Neuronal stem cell (in vitro differentiated cells): ENCODE measurements at regions not wholly inside any gene's neighbourhood (a gene's known extent, or its start where the extent isn't known, plus 50 kb on each side); places are given as distances from the start of the nearest gene placed in this dataset.

ENCODE experiments used
- DNase-seq: peaks from one replicate; pipeline ENCODE4 v3.0.0-alpha.2; 2013; ENCODE audit warnings: low spot score
- H2AFZ ChIP-seq: one replicate; pipeline ENCODE4 v1.6.1; 2013; ENCODE audit warnings: mild to moderate bottlenecking, low read length, inconsistent platforms
- H2AK5ac ChIP-seq: 2 replicates; pipeline ENCODE4 v1.6.1; 2013; ENCODE audit warnings: low read depth, mild to moderate bottlenecking, inconsistent platforms, low read length, moderate library complexity, mixed read lengths
- H2BK120ac ChIP-seq: 2 replicates; pipeline ENCODE4 v1.6.1; 2013; ENCODE audit warnings: low read depth, mild to moderate bottlenecking, inconsistent platforms, low read length, moderate library complexity, mixed read lengths
- H2BK12ac ChIP-seq: one replicate; pipeline ENCODE4 v1.6.1; 2013; ENCODE audit warnings: low read length, inconsistent platforms
- H2BK15ac ChIP-seq: 2 replicates; pipeline ENCODE4 v1.6.1; 2013; ENCODE audit warnings: mild to moderate bottlenecking, low read length, inconsistent platforms, mixed read lengths
- H2BK5ac ChIP-seq: one replicate; pipeline ENCODE4 v1.6.1; 2013; ENCODE audit warnings: inconsistent platforms, mild to moderate bottlenecking, low read length, moderate library complexity
- H3K14ac ChIP-seq: one replicate; pipeline ENCODE4 v1.6.1; 2013; ENCODE audit warnings: low read length, inconsistent platforms
- H3K18ac ChIP-seq: 2 replicates; pipeline ENCODE4 v1.6.1; 2013; ENCODE audit warnings: low read length, inconsistent platforms
- H3K23ac ChIP-seq: 2 replicates; pipeline ENCODE4 v1.6.1; 2013; ENCODE audit warnings: low read depth, mild to moderate bottlenecking, mixed read lengths, low read length, inconsistent platforms; ENCODE audit not compliant: poor library complexity
- H3K27ac ChIP-seq: replicated peaks from 3 replicates; pipeline ENCODE4 v1.5.1; 2013; ENCODE audit warnings: low read length, inconsistent platforms
- H3K27me3 ChIP-seq, 3 experiments: 2 replicates each; pipeline ENCODE4 v1.6.1; 2013; ENCODE audit warnings: low read length in 3 of 3, mild to moderate bottlenecking in 2 of 3, inconsistent platforms in 1 of 3, low read depth in 1 of 3, mixed read lengths in 1 of 3, moderate library complexity in 1 of 3; ENCODE audit not compliant: control insufficient read depth in 3 of 3, insufficient read depth in 3 of 3
- H3K36me3 ChIP-seq, 2 donors: replicated peaks in 1 of 2; 2 replicates each; pipeline ENCODE4 v1.6.1; 2013; ENCODE audit warnings: low read length in 2 of 2; ENCODE audit not compliant: control insufficient read depth in 2 of 2, insufficient read depth in 2 of 2
- H3K4ac ChIP-seq: 2 replicates; pipeline ENCODE4 v1.6.1; 2013; ENCODE audit warnings: inconsistent platforms, mild to moderate bottlenecking, low read length, moderate library complexity
- H3K4me1 ChIP-seq, 2 donors: 1 replicate in 1 of 2; 2 replicates in 1 of 2; pipeline ENCODE4 v1.6.1; 2013; ENCODE audit warnings: low read length in 2 of 2, low read depth in 1 of 2; ENCODE audit not compliant: control insufficient read depth in 2 of 2, insufficient read depth in 1 of 2
- H3K4me2 ChIP-seq: one replicate; pipeline ENCODE4 v1.6.1; 2013; ENCODE audit warnings: mild to moderate bottlenecking, low read length, inconsistent platforms; ENCODE audit not compliant: insufficient read depth, poor library complexity, severe bottlenecking
- H3K4me3 ChIP-seq, 2 donors: 2 replicates each; pipeline ENCODE4 v1.5.1; 2013; ENCODE audit warnings: low read length in 2 of 2, mild to moderate bottlenecking in 2 of 2, inconsistent platforms in 1 of 2, moderate library complexity in 1 of 2
- H3K79me1 ChIP-seq: one replicate; pipeline ENCODE4 v1.6.1; 2013; ENCODE audit warnings: low read depth, mild to moderate bottlenecking, inconsistent platforms, low read length, moderate library complexity
- H3K9ac ChIP-seq: one replicate; pipeline ENCODE4 v1.6.1; 2013; ENCODE audit warnings: mild to moderate bottlenecking, low read depth, low read length, inconsistent platforms; ENCODE audit not compliant: poor library complexity
- H3K9me3 ChIP-seq, 2 donors: replicated peaks in 1 of 2; 2 replicates each; pipeline versions ENCODE3 to v1.6.1; 2013; ENCODE audit warnings: low read length in 2 of 2, mild to moderate bottlenecking in 2 of 2, inconsistent platforms in 1 of 2, low read depth in 1 of 2, mixed read lengths in 1 of 2, moderate library complexity in 1 of 2; ENCODE audit not compliant: control insufficient read depth in 2 of 2, insufficient read depth in 1 of 2
- H4K8ac ChIP-seq: one replicate; pipeline ENCODE4 v1.6.1; 2013; ENCODE audit warnings: low read depth, mild to moderate bottlenecking, inconsistent platforms, low read length, moderate library complexity
- H4K91ac ChIP-seq: one replicate; pipeline ENCODE4 v1.6.1; 2013; ENCODE audit warnings: low read length, low read depth, mild to moderate bottlenecking, inconsistent platforms; ENCODE audit not compliant: poor library complexity
- WGBS, 2 donors: extraction: QIAGEN DNeasy Blood & Tissue Kit; methylation state at CpG; one replicate each; pipeline ENCODE4 v1.1.7; 2013; ENCODE audit warnings: missing lambda C conversion rate in 2 of 2, mixed read lengths in 1 of 2; ENCODE audit not compliant: insufficient read length in 2 of 2, insufficient replicate concordance in 1 of 2; ENCODE audit errors: extremely low coverage in 2 of 2; 5-methylcytosine and 5-hydroxymethylcytosine counted together

GRCh38 chr14:101500061-101500460, 61.2 kb upstream of the DIO3 start:
- no peak overlapping the region for H3K27ac ChIP-seq
- H2BK15ac ChIP-seq = no peak overlapping the region
- H4K91ac ChIP-seq = no peak overlapping the region
- H3K27me3 ChIP-seq = peaks cover 0 to 35% (median 12%) of the 10 kb centered on the region in 3 experiments
- no peak overlapping the region for H2BK120ac ChIP-seq
- no peak for DNase-seq
- no peak overlapping the region for H3K9ac ChIP-seq
- H3K18ac ChIP-seq = no peak overlapping the region
- no peak overlapping the region for H3K4me2 ChIP-seq
- no peak overlapping the region for H4K8ac ChIP-seq
- peaks cover 0 to 13% of the 10 kb centered on the region in 2 donors for H3K9me3 ChIP-seq
- no CpG with 5 or more reads among the region's 7 CpGs for WGBS, 2 donors
- peaks cover 15 to 20% of the 10 kb centered on the region in 2 donors for H3K4me1 ChIP-seq
- H3K23ac ChIP-seq = no peak overlapping the region
- no peak overlapping the region for H3K4ac ChIP-seq
- no peak overlapping the region for H2BK12ac ChIP-seq
- H3K79me1 ChIP-seq = no peaks in the 10 kb centered on the region
- H3K4me3 ChIP-seq = no peak overlapping the region
- no peak overlapping the region for H2BK5ac ChIP-seq
- H3K36me3 ChIP-seq = no peaks in the 10 kb centered on the region
- no peak overlapping the region for H3K14ac ChIP-seq
- H2AK5ac ChIP-seq = no peak overlapping the region
- no peak overlapping the region for H2AFZ ChIP-seq

GRCh38 chr14:101500681-101501080, 60.6 kb upstream of the DIO3 start:
- H4K8ac ChIP-seq = no peak overlapping the region
- peaks cover 0 to 35% (median 9%) of the 10 kb centered on the region in 3 experiments for H3K27me3 ChIP-seq
- H3K14ac ChIP-seq = no peak overlapping the region
- peaks cover 0 to 13% of the 10 kb centered on the region in 2 donors for H3K9me3 ChIP-seq
- no peak overlapping the region for H3K4me3 ChIP-seq
- H3K36me3 ChIP-seq = no peaks in the 10 kb centered on the region
- no peak overlapping the region for H3K23ac ChIP-seq
- DNase-seq = no peak
- no peak overlapping the region for H3K4me2 ChIP-seq
- peaks cover 15 to 20% of the 10 kb centered on the region in 2 donors for H3K4me1 ChIP-seq
- peak overlapping the region; percentile 8 for H2BK12ac ChIP-seq
- H2BK120ac ChIP-seq = no peak overlapping the region
- no peak overlapping the region for H3K4ac ChIP-seq
- H3K27ac ChIP-seq = no peak overlapping the region
- no peaks in the 10 kb centered on the region for H3K79me1 ChIP-seq
- peak overlapping the region; percentile 82 for H3K18ac ChIP-seq
- no peak overlapping the region for H4K91ac ChIP-seq
- H2BK15ac ChIP-seq = peak overlapping the region; percentile 20
- no peak overlapping the region for H2BK5ac ChIP-seq
- peak overlapping the region; percentile 29 for H2AK5ac ChIP-seq
- WGBS, 2 donors = no CpG with 5 or more reads among the region's 4 CpGs
- no peak overlapping the region for H3K9ac ChIP-seq
- H2AFZ ChIP-seq = peak overlapping the region; percentile 56

- no peak overlapping the region for H2BK12ac ChIP-seq
- no peak overlapping the region for H2BK120ac ChIP-seq
- H3K23ac ChIP-seq = no peak overlapping the region
- no peak overlapping the region for H3K14ac ChIP-seq
- H3K36me3 ChIP-seq = no peaks in the 10 kb centered on the region
- no peak overlapping the region for H2AK5ac ChIP-seq
- no CpG with 5 or more reads among the region's 18 CpGs for WGBS, 2 donors
- peaks cover 0 to 35% (median 9%) of the 10 kb centered on the region in 3 experiments for H3K27me3 ChIP-seq
- no peaks in the 10 kb centered on the region for H3K79me1 ChIP-seq
- H3K9ac ChIP-seq = no peak overlapping the region
- H4K8ac ChIP-seq = no peak overlapping the region
- no peak overlapping the region for H3K4me3 ChIP-seq
- peaks cover 11 to 16% of the 10 kb centered on the region in 2 donors for H3K4me1 ChIP-seq
- H2BK15ac ChIP-seq = no peak overlapping the region
- peaks cover 0 to 13% of the 10 kb centered on the region in 2 donors for H3K9me3 ChIP-seq
- H4K91ac ChIP-seq = no peak overlapping the region
- no peak overlapping the region for H3K4me2 ChIP-seq
- H2BK5ac ChIP-seq = peak overlapping the region; percentile 76
- no peak overlapping the region for H3K4ac ChIP-seq
- DNase-seq = no peak
- H3K27ac ChIP-seq = no peak overlapping the region
- H2AFZ ChIP-seq = peak overlapping the region; percentile 56
- H3K18ac ChIP-seq = peak overlapping the region; percentile 79
Observed at GRCh38 chr14:101501341-101501740, 60.0 kb upstream of the DIO3 start.

GRCh38 chr14:101501858-101502615, 59.3 kb upstream of the DIO3 start:
- Histone ChIP-seq H3K9me3 (peaks cover 0 to 13% of the 10 kb centered on the region in 2 donors), H3K27me3 (peaks cover 0 to 35% (median 9%) of the 10 kb centered on the region in 3 experiments), H3K14ac (peak overlapping the region; percentile 9), H2BK12ac (no peak overlapping the region), H3K9ac (no peak overlapping the region), H3K4me3 (no peak overlapping the region), H3K23ac (peak overlapping the region; percentile 10), H2BK120ac (no peak overlapping the region), H2BK5ac (peak overlapping the region; percentile 76), H3K18ac (peak overlapping the region; percentile 57), H3K36me3 (no peaks in the 10 kb centered on the region), H4K8ac (no peak overlapping the region), H3K79me1 (no peaks in the 10 kb centered on the region), H3K4me2 (no peak overlapping the region), H3K4ac (no peak overlapping the region), H2BK15ac (peak overlapping the region; percentile 59), H2AK5ac (peak overlapping the region; percentile 60), H4K91ac (no peak overlapping the region), H3K4me1 (peaks cover 4 to 12% of the 10 kb centered on the region in 2 donors), H3K27ac (no peak overlapping the region), H2AFZ (no peak overlapping the region)
- no CpG with 5 or more reads among the region's 15 CpGs for WGBS, 2 donors
- DNase-seq = no peak
